Panc1 (cell line): ENCODE measurements at regions not wholly inside any gene's neighbourhood (a gene's known extent, or its start where the extent isn't known, plus 50 kb on each side); places are given as distances from the start of the nearest gene placed in this dataset.

ENCODE experiments used
- POLR2AphosphoS5 ChIP-seq: IDR thresholded peaks from 2 replicates; pipeline ENCODE4 v1.6.1; 2012; ENCODE audit warnings: mild to moderate bottlenecking, low read depth, low read length, moderate library complexity
- SIN3A ChIP-seq: IDR thresholded peaks from 2 replicates; pipeline ENCODE4 v1.6.1; 2012; ENCODE audit warnings: low read depth, mild to moderate bottlenecking, low read length, moderate library complexity, borderline replicate concordance; ENCODE audit not compliant: insufficient read depth
- TF ChIP-seq, protein P1 (sequence below): fragments of 450-650 bp; IDR thresholded peaks from 2 replicates; pipeline ENCODE4 v1.5.1; 2017; ENCODE audit warnings: mild to moderate bottlenecking

DNA sequence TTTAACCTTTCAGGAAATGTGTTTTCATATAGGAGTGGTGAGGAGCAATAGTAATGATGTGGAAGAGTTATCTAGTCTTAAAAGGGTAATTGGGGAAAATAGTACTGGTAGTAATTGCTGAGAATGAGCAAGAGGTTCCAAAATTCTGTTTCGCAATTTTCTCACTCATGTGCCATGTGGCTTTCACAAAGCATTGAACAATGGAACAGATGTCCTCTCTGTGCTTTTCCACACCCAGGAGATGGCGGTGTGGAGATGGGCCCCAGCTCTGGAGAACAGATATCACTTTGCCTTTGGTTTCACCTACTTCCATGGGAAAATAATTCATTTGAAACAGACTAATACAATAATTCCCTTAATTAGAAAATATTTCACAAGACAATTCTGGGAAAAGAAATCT is 170.0 kb upstream of the SLC10A2 start:
- TF ChIP-seq, protein P1, sequence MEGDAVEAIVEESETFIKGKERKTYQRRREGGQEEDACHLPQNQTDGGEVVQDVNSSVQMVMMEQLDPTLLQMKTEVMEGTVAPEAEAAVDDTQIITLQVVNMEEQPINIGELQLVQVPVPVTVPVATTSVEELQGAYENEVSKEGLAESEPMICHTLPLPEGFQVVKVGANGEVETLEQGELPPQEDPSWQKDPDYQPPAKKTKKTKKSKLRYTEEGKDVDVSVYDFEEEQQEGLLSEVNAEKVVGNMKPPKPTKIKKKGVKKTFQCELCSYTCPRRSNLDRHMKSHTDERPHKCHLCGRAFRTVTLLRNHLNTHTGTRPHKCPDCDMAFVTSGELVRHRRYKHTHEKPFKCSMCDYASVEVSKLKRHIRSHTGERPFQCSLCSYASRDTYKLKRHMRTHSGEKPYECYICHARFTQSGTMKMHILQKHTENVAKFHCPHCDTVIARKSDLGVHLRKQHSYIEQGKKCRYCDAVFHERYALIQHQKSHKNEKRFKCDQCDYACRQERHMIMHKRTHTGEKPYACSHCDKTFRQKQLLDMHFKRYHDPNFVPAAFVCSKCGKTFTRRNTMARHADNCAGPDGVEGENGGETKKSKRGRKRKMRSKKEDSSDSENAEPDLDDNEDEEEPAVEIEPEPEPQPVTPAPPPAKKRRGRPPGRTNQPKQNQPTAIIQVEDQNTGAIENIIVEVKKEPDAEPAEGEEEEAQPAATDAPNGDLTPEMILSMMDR = no peak
- TF ChIP-seq POLR2AphosphoS5 (no peak), SIN3A (no peak)
